ENCODE measurements at regions not wholly inside any gene's neighbourhood (a gene's known extent, or its start where the extent isn't known, plus 50 kb on each side); places are given as distances from the start of the nearest gene placed in this dataset.

DNA sequence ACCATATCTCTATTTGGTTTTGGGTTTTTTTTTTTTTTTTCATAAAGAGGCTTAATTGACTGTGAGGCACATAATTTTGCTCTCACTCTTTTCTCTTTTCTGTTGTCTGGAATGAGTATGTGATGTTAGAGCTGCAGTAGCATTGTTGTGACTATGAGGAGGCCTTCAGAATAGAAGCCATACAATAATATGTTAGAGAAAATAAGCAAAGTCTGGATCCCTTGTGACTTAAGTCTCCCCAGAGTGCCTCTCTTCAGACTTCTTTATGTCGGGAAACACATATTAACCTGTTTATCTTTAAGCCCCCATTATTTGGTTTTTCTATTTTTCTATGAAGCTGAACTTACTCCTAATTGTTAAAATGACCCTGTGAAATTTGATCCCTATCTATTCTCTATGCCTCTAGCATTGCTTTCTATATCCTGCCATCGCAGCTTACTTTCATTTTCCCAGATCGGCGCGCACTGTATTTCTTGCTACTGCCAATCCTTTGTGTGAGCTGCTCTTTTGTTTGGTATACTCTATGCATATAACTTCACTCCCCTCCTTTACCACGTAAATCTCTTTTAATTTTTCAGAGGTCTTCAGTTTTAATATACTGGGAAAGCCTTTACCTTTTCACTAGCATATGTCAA lies 372.5 kb upstream of the KCNN2 start:
- CTCF ChIA-PET, result interaction anchor here (0.6 kb wide), 3 partner anchors 58 to 1177 kb away, joined by 3 to 6 read pairs (median 3); no protein-coding TSS in a partner anchor
- intact Hi-C loops (cut with micrococcal nuclease), result no loop called here
- no peak overlapping the region for H3K27ac Mint-ChIP-seq (ENCODE audit: low read depth, unreplicated experiment)
- TF ChIP-seq, protein P1, sequence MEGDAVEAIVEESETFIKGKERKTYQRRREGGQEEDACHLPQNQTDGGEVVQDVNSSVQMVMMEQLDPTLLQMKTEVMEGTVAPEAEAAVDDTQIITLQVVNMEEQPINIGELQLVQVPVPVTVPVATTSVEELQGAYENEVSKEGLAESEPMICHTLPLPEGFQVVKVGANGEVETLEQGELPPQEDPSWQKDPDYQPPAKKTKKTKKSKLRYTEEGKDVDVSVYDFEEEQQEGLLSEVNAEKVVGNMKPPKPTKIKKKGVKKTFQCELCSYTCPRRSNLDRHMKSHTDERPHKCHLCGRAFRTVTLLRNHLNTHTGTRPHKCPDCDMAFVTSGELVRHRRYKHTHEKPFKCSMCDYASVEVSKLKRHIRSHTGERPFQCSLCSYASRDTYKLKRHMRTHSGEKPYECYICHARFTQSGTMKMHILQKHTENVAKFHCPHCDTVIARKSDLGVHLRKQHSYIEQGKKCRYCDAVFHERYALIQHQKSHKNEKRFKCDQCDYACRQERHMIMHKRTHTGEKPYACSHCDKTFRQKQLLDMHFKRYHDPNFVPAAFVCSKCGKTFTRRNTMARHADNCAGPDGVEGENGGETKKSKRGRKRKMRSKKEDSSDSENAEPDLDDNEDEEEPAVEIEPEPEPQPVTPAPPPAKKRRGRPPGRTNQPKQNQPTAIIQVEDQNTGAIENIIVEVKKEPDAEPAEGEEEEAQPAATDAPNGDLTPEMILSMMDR (IDR thresholded peaks at IDR 0.05; ENCODE audit: unreplicated experiment), result no peak
- H3K27me3 Mint-ChIP-seq (ENCODE audit: insufficient read depth, unreplicated experiment), result peaks cover 17% of the 10 kb centered on the region
- H3K4me1 Mint-ChIP-seq (ENCODE audit: insufficient read depth, unreplicated experiment), result peaks cover 5% of the 10 kb centered on the region
- H3K9me3 Mint-ChIP-seq (ENCODE audit: unreplicated experiment), result no peaks in the 10 kb centered on the region
- no peaks in the 10 kb centered on the region for H3K36me3 Mint-ChIP-seq (ENCODE audit: insufficient read depth, unreplicated experiment)
- peak; percentile 31 for DNase-seq (ENCODE audit: unreplicated experiment)
- no TSS peak for BruUV-seq (replicated peaks)
- peak overlapping the region; percentile 69 for H3K4me3 Mint-ChIP-seq (ENCODE audit: unreplicated experiment)
- POLR2A ChIA-PET, result interaction anchor here (0.6 kb wide), 1 partner anchor 135 kb away, joined by 4 read pairs; no protein-coding TSS in a partner anchor

- BruUV-seq (replicated peaks), result no TSS peak
- Mint-ChIP-seq H3K4me1 (ENCODE audit: insufficient read depth, unreplicated experiment) (peaks cover 5% of the 10 kb centered on the region), H3K36me3 (ENCODE audit: insufficient read depth, unreplicated experiment) (no peaks in the 10 kb centered on the region), H3K4me3 (ENCODE audit: unreplicated experiment) (peak overlapping the region; percentile 69), H3K27ac (ENCODE audit: low read depth, unreplicated experiment) (no peak overlapping the region), H3K9me3 (ENCODE audit: unreplicated experiment) (no peaks in the 10 kb centered on the region), H3K27me3 (ENCODE audit: insufficient read depth, unreplicated experiment) (peaks cover 18% of the 10 kb centered on the region)
- intact Hi-C loops (cut with micrococcal nuclease), result no loop called here
- DNase-seq (ENCODE audit: unreplicated experiment), result no peak
- TF ChIP-seq, protein P1 (IDR thresholded peaks at IDR 0.05; ENCODE audit: unreplicated experiment), result no peak
- CTCF ChIA-PET, result interaction anchor here (0.6 kb wide), 1 partner anchor 57 kb away, joined by 6 read pairs; no protein-coding TSS in a partner anchor
- POLR2A ChIA-PET, result interaction anchor here (0.6 kb wide), 1 partner anchor 135 kb away, joined by 4 read pairs; no protein-coding TSS in a partner anchor
Measured at GRCh38 chr5:113989913-113990305, 372.0 kb upstream of the KCNN2 start.

GRCh38 chr5:114001076-114001475 lies 360.8 kb upstream of the KCNN2 start:
- Mint-ChIP-seq H3K4me3 (ENCODE audit: unreplicated experiment) (no peak overlapping the region), H3K27me3 (ENCODE audit: insufficient read depth, unreplicated experiment) (peaks cover 53% of the 10 kb centered on the region), H3K36me3 (ENCODE audit: insufficient read depth, unreplicated experiment) (no peaks in the 10 kb centered on the region), H3K9me3 (ENCODE audit: unreplicated experiment) (no peaks in the 10 kb centered on the region), H3K4me1 (ENCODE audit: insufficient read depth, unreplicated experiment) (no peaks in the 10 kb centered on the region), H3K27ac (ENCODE audit: low read depth, unreplicated experiment) (no peak overlapping the region)
- TF ChIP-seq, protein P1 (IDR thresholded peaks at IDR 0.05; ENCODE audit: unreplicated experiment), result no peak
- DNase-seq (ENCODE audit: unreplicated experiment), result no peak
- intact Hi-C loops (cut with micrococcal nuclease), result no loop called here
- POLR2A ChIA-PET, result no interaction called here
- no TSS peak for BruUV-seq (replicated peaks)
- CTCF ChIA-PET, result interaction anchor here (0.5 kb wide), 1 partner anchor 323 kb away, joined by 4 read pairs; no protein-coding TSS in a partner anchor

GRCh38 chr5:114006582-114006981 lies 355.3 kb upstream of the KCNN2 start:
- no TSS peak for BruUV-seq (replicated peaks)
- Mint-ChIP-seq H3K4me1 (ENCODE audit: insufficient read depth, unreplicated experiment) (no peaks in the 10 kb centered on the region), H3K9me3 (ENCODE audit: unreplicated experiment) (no peaks in the 10 kb centered on the region), H3K36me3 (ENCODE audit: insufficient read depth, unreplicated experiment) (no peaks in the 10 kb centered on the region), H3K27me3 (ENCODE audit: insufficient read depth, unreplicated experiment) (peaks cover 8% of the 10 kb centered on the region), H3K4me3 (ENCODE audit: unreplicated experiment) (no peak overlapping the region), H3K27ac (ENCODE audit: low read depth, unreplicated experiment) (no peak overlapping the region)
- POLR2A ChIA-PET, result interaction anchor here (0.6 kb wide), 1 partner anchor 294 kb away, joined by 3 read pairs; no protein-coding TSS in a partner anchor
- intact Hi-C loops (cut with micrococcal nuclease), result no loop called here
- TF ChIP-seq, protein P1 (IDR thresholded peaks at IDR 0.05; ENCODE audit: unreplicated experiment), result no peak
- CTCF ChIA-PET, result no interaction called here
- no peak for DNase-seq (ENCODE audit: unreplicated experiment)
